Inflammatory macrophage treated with lipopolysaccharide for 4 hours (primary cell): ENCODE measurements at regions not wholly inside any gene's neighbourhood (a gene's known extent, or its start where the extent isn't known, plus 50 kb on each side); places are given as distances from the start of the nearest gene placed in this dataset.
"Not testable (repeated sequence)": the region's sequence is repeated elsewhere in the genome, so short reads cannot be mapped to it uniquely, and the experiment has no call there.

ENCODE experiments used
- DNase-seq: peaks from one replicate; pipeline ENCODE4 v3.0.0-alpha.2; 2020

GRCh38 chr10:90041585-90041984 lies 340.2 kb downstream of the KIF20B start:
- DNase-seq = no peak

- DNase-seq = no peak
Observed at GRCh38 chr10:90042075-90042474, 340.7 kb downstream of the KIF20B start.

GRCh38 chr10:90047243-90047729 lies 345.9 kb downstream of the KIF20B start:
- DNase-seq = no peak

GRCh38 chr10:90051053-90051452 lies 349.7 kb downstream of the KIF20B start:
- DNase-seq = no peak

GRCh38 chr10:90051474-90051873 lies 350.1 kb downstream of the KIF20B start:
- no peak for DNase-seq

GRCh38 chr10:90062786-90063185 lies 361.4 kb downstream of the KIF20B start:
- no peak for DNase-seq

GRCh38 chr10:90064295-90064694 lies 362.9 kb downstream of the KIF20B start:
- DNase-seq = no peak

GRCh38 chr10:90066435-90066834 lies 365.0 kb downstream of the KIF20B start:
- DNase-seq = no peak

- DNase-seq = no peak
Observed at GRCh38 chr10:90075995-90076394, 374.6 kb downstream of the KIF20B start.

GRCh38 chr10:90079819-90080218 lies 378.4 kb downstream of the KIF20B start:
- no peak for DNase-seq

GRCh38 chr10:90086606-90087190 lies 385.3 kb downstream of the KIF20B start:
- not testable (repeated sequence) for DNase-seq

- no peak for DNase-seq
Observed at GRCh38 chr10:90087197-90088023, 386.0 kb downstream of the KIF20B start.

GRCh38 chr10:90088024-90088317 lies 386.6 kb downstream of the KIF20B start:
- DNase-seq = no peak

- DNase-seq = no peak
Observed at GRCh38 chr10:90089719-90090118, 388.3 kb downstream of the KIF20B start.

GRCh38 chr10:90096196-90096595 lies 394.8 kb downstream of the KIF20B start:
- DNase-seq = no peak

GRCh38 chr10:90107581-90107980 lies 406.2 kb downstream of the KIF20B start:
- DNase-seq = not testable (repeated sequence)

GRCh38 chr10:90111671-90112070 lies 410.3 kb downstream of the KIF20B start:
- DNase-seq = no peak

- DNase-seq = no peak
Observed at GRCh38 chr10:90112681-90113080, 411.3 kb downstream of the KIF20B start.

GRCh38 chr10:90118567-90118966 lies 417.2 kb downstream of the KIF20B start:
- DNase-seq = not testable (repeated sequence)

GRCh38 chr10:90119631-90120280 lies 418.4 kb downstream of the KIF20B start:
- not testable (repeated sequence) for DNase-seq

- no peak for DNase-seq
Observed at GRCh38 chr10:90125456-90126255, 424.3 kb downstream of the KIF20B start.

GRCh38 chr10:90126256-90126595 lies 424.8 kb downstream of the KIF20B start:
- no peak for DNase-seq
